Endothelial cell of umbilical vein (primary cell): ENCODE measurements at regions not wholly inside any gene's neighbourhood (a gene's known extent, or its start where the extent isn't known, plus 50 kb on each side); places are given as distances from the start of the nearest gene placed in this dataset.

Experiments used
- BruUV-seq: library from RNA; stranded (reverse); fragments of 400-500 nt; replicated peaks from 2 replicates; lab custom pipeline; 2021; lab: Mats Ljungman, UMichigan
- CTCF ChIA-PET: fragments of 300-600, 350-600 bp; sonication (Branson Sonifier 250); formaldehyde crosslinking; loops from one replicate; lab custom pipeline; 2021; ENCODE audit warnings: antibody characterized with exemption, inconsistent platforms; lab: Charles Lee
- POLR2A ChIA-PET: fragments of 300-600, 350-600 bp; sonication (Branson Sonifier 250); formaldehyde crosslinking; loops from one replicate; lab custom pipeline; 2021; ENCODE audit warnings: antibody characterized with exemption, inconsistent platforms; lab: Charles Lee
- DNase-seq: peaks from one replicate; pipeline ENCODE4 v3.0.0-alpha.2; 2011; ENCODE audit warnings: low read depth, low spot score
- FAIRE-seq: peaks from 2 replicates; lab custom pipeline; 2011; peaks lifted over from hg19 to GRCh38; lab: Jason Lieb, UNC
- H2AFZ ChIP-seq: 2 replicates; pipeline ENCODE4 v1.6.0; 2012; ENCODE audit warnings: low read depth, low read length, control low read depth, inconsistent platforms
- H3K27ac ChIP-seq: 2 replicates; pipeline ENCODE4 v1.5.1; 2011; ENCODE audit warnings: low read depth, mild to moderate bottlenecking, control low read depth, low read length, moderate library complexity; ENCODE audit not compliant: insufficient read depth
- H3K27me3 ChIP-seq, 2 experiments: 2 replicates each; pipeline versions ENCODE4 v1.6.0 to v1.6.1; 2011; ENCODE audit warnings: low read length in 2 of 2, mixed read lengths in 1 of 2; ENCODE audit not compliant: control insufficient read depth in 2 of 2, insufficient read depth in 2 of 2
- H3K36me3 ChIP-seq, 2 experiments: 2 replicates in 1 of 2; 3 replicates in 1 of 2; pipeline ENCODE4 v1.5.1; 2011; ENCODE audit warnings: low read length in 2 of 2, mild to moderate bottlenecking in 1 of 2, moderate library complexity in 1 of 2; ENCODE audit not compliant: control insufficient read depth in 2 of 2, insufficient read depth in 2 of 2; ENCODE audit errors: extremely low read depth in 1 of 2
- H3K4me1 ChIP-seq: 3 replicates; pipeline ENCODE4 v1.5.1; 2011; ENCODE audit warnings: mild to moderate bottlenecking, low read length; ENCODE audit not compliant: control insufficient read depth, insufficient read depth; ENCODE audit errors: extremely low read depth
- H3K4me2 ChIP-seq: 2 replicates; pipeline ENCODE4 v1.6.1; 2011; ENCODE audit warnings: low read length, control low read depth, mixed read lengths; ENCODE audit not compliant: insufficient read depth
- H3K4me3 ChIP-seq, 3 experiments: fragments of 200-600 bp in 1 of 3; sonication (generic), shearing (Covaris generic) in 1 of 3; replicated peaks in 1 of 3; 2 replicates each; pipeline ENCODE4 v1.5.1; 2011 to 2016; ENCODE audit warnings: control low read depth in 3 of 3, low read length in 3 of 3, mild to moderate bottlenecking in 2 of 3, inconsistent platforms in 1 of 3, low read depth in 1 of 3, moderate library complexity in 1 of 3; ENCODE audit not compliant: insufficient read depth in 1 of 3
- H3K79me2 ChIP-seq: 2 replicates; pipeline ENCODE4 v1.6.0; 2012; ENCODE audit warnings: low read length, inconsistent platforms; ENCODE audit not compliant: control insufficient read depth, insufficient read depth
- H3K9ac ChIP-seq: replicated peaks from 2 replicates; pipeline ENCODE3; 2011; ENCODE audit warnings: low read length, control low read depth; ENCODE audit not compliant: insufficient read depth; ENCODE audit errors: extremely low read depth
- H3K9me1 ChIP-seq: replicated peaks from 3 replicates; pipeline ENCODE4 v1.6.0; 2011; ENCODE audit warnings: mild to moderate bottlenecking, low read length; ENCODE audit not compliant: control insufficient read depth, insufficient read depth; ENCODE audit errors: extremely low read depth
- H3K9me3 ChIP-seq: replicated peaks from 2 replicates; pipeline ENCODE4 v1.5.1; 2012; ENCODE audit warnings: low read length, inconsistent platforms; ENCODE audit not compliant: control insufficient read depth, insufficient read depth
- H4K20me1 ChIP-seq: replicated peaks from 2 replicates; pipeline ENCODE3; 2011; ENCODE audit warnings: mild to moderate bottlenecking, low read length; ENCODE audit not compliant: control insufficient read depth, insufficient read depth; ENCODE audit errors: extremely low read depth
- CTCF ChIP-seq, 2 donors: IDR thresholded peaks; 1 replicate in 1 of 2; 2 replicates in 1 of 2; pipeline ENCODE4 v1.5.1; 2011; ENCODE audit warnings: low read length in 2 of 2, mild to moderate bottlenecking in 2 of 2, moderate library complexity in 2 of 2, control low read depth in 1 of 2, inconsistent platforms in 1 of 2, low read depth in 1 of 2; ENCODE audit not compliant: insufficient read depth in 1 of 2; ENCODE audit errors: extremely low read depth in 1 of 2
- EZH2 ChIP-seq: IDR thresholded peaks from 2 replicates; pipeline ENCODE4 v1.6.1; 2012; ENCODE audit warnings: borderline replicate concordance, low read depth, mild to moderate bottlenecking, moderate library complexity, low read length, inconsistent platforms; ENCODE audit not compliant: severe bottlenecking
- FOS ChIP-seq: IDR thresholded peaks from 2 replicates; pipeline ENCODE4 v1.6.1; 2011; ENCODE audit warnings: mild to moderate bottlenecking, low read length, moderate library complexity, borderline replicate concordance; ENCODE audit not compliant: insufficient read depth
- GATA2 ChIP-seq: IDR thresholded peaks from 2 replicates; pipeline ENCODE4 v1.7.0; 2011; ENCODE audit warnings: low read depth, mild to moderate bottlenecking, moderate library complexity, mixed read lengths, low read length; ENCODE audit not compliant: insufficient read length, insufficient read depth
- JUN ChIP-seq: IDR thresholded peaks from 2 replicates; pipeline ENCODE4 v1.6.1; 2011; ENCODE audit warnings: borderline replicate concordance, low read depth; ENCODE audit not compliant: insufficient read length, insufficient read depth
- MYC ChIP-seq: IDR thresholded peaks from one replicate; pipeline ENCODE4 v1.6.1; 2011; ENCODE audit warnings: mild to moderate bottlenecking, low read depth, low read length
- POLR2A ChIP-seq: IDR thresholded peaks from 2 replicates; pipeline ENCODE4 v1.6.1; 2012; ENCODE audit warnings: low read depth, mild to moderate bottlenecking, control low read depth, low read length
- POLR2AphosphoS5 ChIP-seq: IDR thresholded peaks from 2 replicates; pipeline ENCODE4 v1.6.1; 2012; ENCODE audit warnings: low read depth, mild to moderate bottlenecking, control low read depth, low read length, moderate library complexity; ENCODE audit not compliant: insufficient read depth
- dilution Hi-C: fragments of 300-500 bp; cut with MboI; formaldehyde crosslinking; loops from one replicate; pipeline ENCODE4 v1.15.0; 2019; ENCODE audit warnings: low sequenced_read_pairs; ENCODE audit not compliant: extremely low pct_ligation_motif_present
- intact Hi-C: fragments of 100-400 bp; cut with micrococcal nuclease; formaldehyde crosslinking; loops from one replicate; pipeline ENCODE4 v1.10.0; 2022
- TF ChIP-seq, protein P1 (sequence below): IDR thresholded peaks from 2 replicates; pipeline ENCODE4 v1.6.1; 2011; ENCODE audit not compliant: insufficient read depth, insufficient read length

- dilution Hi-C loops = no loop called here
- no peaks in the 10 kb centered on the region for H4K20me1 ChIP-seq
- H3K9ac ChIP-seq = no peak overlapping the region
- H3K79me2 ChIP-seq = no peaks in the 10 kb centered on the region
- no peak overlapping the region for H3K27ac ChIP-seq
- no peaks in the 10 kb centered on the region for H3K4me1 ChIP-seq
- FAIRE-seq (no peak), DNase-seq (no peak)
- BruUV-seq = no TSS peak
- H3K9me3 ChIP-seq = no peaks in the 10 kb centered on the region
- no peaks in the 10 kb centered on the region for H3K27me3 ChIP-seq
- ChIA-PET CTCF (no interaction called here), POLR2A (no interaction called here)
- no peaks in the 10 kb centered on the region for H3K9me1 ChIP-seq
- no peak overlapping the region for H3K4me3 ChIP-seq
- no peak overlapping the region for H3K4me2 ChIP-seq
- intact Hi-C loops = no loop called here
- TF ChIP-seq MYC (no peak), EZH2 (no peak), CTCF (IDR thresholded peaks at IDR 0.05; ENCODE audit: extremely low read depth in 1 of 2, insufficient read depth in 1 of 2, low read depth in 1 of 2, low read length in 2 of 2) (no peak), FOS (no peak), POLR2AphosphoS5 (no peak), GATA2 (no peak), JUN (no peak), POLR2A (no peak)
- TF ChIP-seq, protein P1, sequence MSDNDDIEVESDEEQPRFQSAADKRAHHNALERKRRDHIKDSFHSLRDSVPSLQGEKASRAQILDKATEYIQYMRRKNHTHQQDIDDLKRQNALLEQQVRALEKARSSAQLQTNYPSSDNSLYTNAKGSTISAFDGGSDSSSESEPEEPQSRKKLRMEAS = no peak
- H3K36me3 ChIP-seq = no peaks in the 10 kb centered on the region
- H2AFZ ChIP-seq = no peak overlapping the region
Measured at GRCh38 chrX:138871739-138872138, 160.2 kb upstream of the FGF13 start.
